GM23338 (cell line): ENCODE measurements at regions not wholly inside any gene's neighbourhood (a gene's known extent, or its start where the extent isn't known, plus 50 kb on each side); places are given as distances from the start of the nearest gene placed in this dataset.

Experiments used
- CREB1 ChIP-seq: fragments of 250-450 bp; sonication (Bioruptor Pico); IDR thresholded peaks from 2 replicates; pipeline ENCODE4 v1.5.0; 2020; ENCODE audit warnings: low read depth, mild to moderate bottlenecking, moderate library complexity
- CTCF ChIP-seq, 2 experiments: fragments of 200-600 bp in 1 of 2; sonication (generic) in 1 of 2; conservative IDR thresholded peaks; 2 replicates each; pipeline versions ENCODE4 v1.5.1 to v1.6.1; 2016 to 2017; ENCODE audit warnings: antibody characterized with exemption in 2 of 2, low read depth in 2 of 2, mild to moderate bottlenecking in 2 of 2, moderate library complexity in 1 of 2
- EZH2 ChIP-seq: fragments of 200-600 bp; sonication (generic); IDR thresholded peaks from one replicate; pipeline ENCODE4 v1.8.0; 2017; ENCODE audit warnings: antibody characterized with exemption, mild to moderate bottlenecking, low read depth; ENCODE audit not compliant: unreplicated experiment
- EZH2phosphoT487 ChIP-seq: fragments of 200-600 bp; sonication (generic); IDR thresholded peaks from one replicate; pipeline ENCODE4 v1.8.1; 2018; ENCODE audit warnings: antibody characterized with exemption; ENCODE audit not compliant: unreplicated experiment
- JUNB ChIP-seq: IDR thresholded peaks from one replicate; pipeline ENCODE4 v1.6.1; 2016; ENCODE audit warnings: antibody characterized with exemption; ENCODE audit not compliant: unreplicated experiment
- NANOG ChIP-seq: IDR thresholded peaks from 2 replicates; pipeline ENCODE4 v1.6.1; 2016; ENCODE audit warnings: antibody characterized with exemption, borderline replicate concordance
- POLR2AphosphoS5 ChIP-seq: IDR thresholded peaks from 2 replicates; pipeline ENCODE4 v1.6.1; 2016; ENCODE audit warnings: antibody characterized with exemption, low read depth
- REST ChIP-seq: IDR thresholded peaks from one replicate; pipeline ENCODE4 v1.6.1; 2018; ENCODE audit warnings: antibody characterized with exemption; ENCODE audit not compliant: unreplicated experiment
- STAT1 ChIP-seq: IDR thresholded peaks from one replicate; pipeline ENCODE4 v1.6.1; 2016; ENCODE audit warnings: antibody characterized with exemption; ENCODE audit not compliant: unreplicated experiment
- ZNF114 ChIP-seq: fragments of 250-450 bp; sonication (Bioruptor Pico); IDR thresholded peaks from 2 replicates; pipeline ENCODE4 v1.5.0; 2020; ENCODE audit warnings: mild to moderate bottlenecking, moderate library complexity
- ZNF331 ChIP-seq: fragments of 250-450 bp; sonication (Bioruptor Pico); IDR thresholded peaks from 2 replicates; pipeline ENCODE4 v1.5.0; 2020; ENCODE audit warnings: low read depth, mild to moderate bottlenecking, moderate library complexity
- ZNF462 ChIP-seq: fragments of 250-450 bp; sonication (Bioruptor Pico); IDR thresholded peaks from 2 replicates; pipeline ENCODE4 v1.5.0; 2020; ENCODE audit warnings: mild to moderate bottlenecking, moderate library complexity

GRCh38 chr18:66825347-66825746, 221.5 kb upstream of the CDH19 start:
- no peak for TF ChIP-seq JUNB
- TF ChIP-seq CTCF (conservative IDR thresholded peaks at IDR 0.05; ENCODE audit: low read depth in 2 of 2) = no peak
- TF ChIP-seq POLR2AphosphoS5 = no peak
- TF ChIP-seq ZNF114 (CRISPR knock-in tag) = no peak
- no peak for TF ChIP-seq CREB1
- TF ChIP-seq EZH2phosphoT487 = no peak
- TF ChIP-seq EZH2 = no peak
- TF ChIP-seq REST = no peak
- no peak for TF ChIP-seq STAT1
- TF ChIP-seq NANOG = no peak
- TF ChIP-seq ZNF331 (CRISPR knock-in tag) = no peak
- TF ChIP-seq ZNF462 (CRISPR knock-in tag) = no peak
